ENCODE measurements at regions not wholly inside any gene's neighbourhood (a gene's known extent, or its start where the extent isn't known, plus 50 kb on each side); places are given as distances from the start of the nearest gene placed in this dataset.

- no peak overlapping the region for H3K4me3 Mint-ChIP-seq
- peaks cover 8% of the 10 kb centered on the region for H3K9me3 Mint-ChIP-seq
- intact Hi-C loops (cut with micrococcal nuclease), result no loop called here
- peaks cover 10% of the 10 kb centered on the region for H3K27me3 Mint-ChIP-seq
- no peak for TF ChIP-seq CTCF (IDR thresholded peaks at IDR 0.05)
- ChIA-PET POLR2A (no interaction called here), CTCF (interaction anchor here (1.2 kb wide), 1 partner anchor 83 kb away, joined by 3 read pairs; no protein-coding TSS in a partner anchor)
- H3K27ac Mint-ChIP-seq, result no peak overlapping the region
- ATAC-seq (ENCODE audit: low read depth) (no peak), DNase-seq (no peak)
- H3K36me3 Mint-ChIP-seq (ENCODE audit: low read depth), result no peaks in the 10 kb centered on the region
- H3K4me1 Mint-ChIP-seq, result no peaks in the 10 kb centered on the region
These were observed 131.9 kb upstream of the ZNF516 start for GRCh38 chr18:76626991-76627390.

GRCh38 chr18:76622651-76623050 is 127.6 kb upstream of the ZNF516 start:
- ATAC-seq (ENCODE audit: low read depth), result no peak
- CTCF ChIA-PET, result interaction anchor here (1.5 kb wide), 1 partner anchor 224 kb away, joined by 6 read pairs; no protein-coding TSS in a partner anchor
- H3K27me3 Mint-ChIP-seq, result peaks cover 34% of the 10 kb centered on the region

DNA sequence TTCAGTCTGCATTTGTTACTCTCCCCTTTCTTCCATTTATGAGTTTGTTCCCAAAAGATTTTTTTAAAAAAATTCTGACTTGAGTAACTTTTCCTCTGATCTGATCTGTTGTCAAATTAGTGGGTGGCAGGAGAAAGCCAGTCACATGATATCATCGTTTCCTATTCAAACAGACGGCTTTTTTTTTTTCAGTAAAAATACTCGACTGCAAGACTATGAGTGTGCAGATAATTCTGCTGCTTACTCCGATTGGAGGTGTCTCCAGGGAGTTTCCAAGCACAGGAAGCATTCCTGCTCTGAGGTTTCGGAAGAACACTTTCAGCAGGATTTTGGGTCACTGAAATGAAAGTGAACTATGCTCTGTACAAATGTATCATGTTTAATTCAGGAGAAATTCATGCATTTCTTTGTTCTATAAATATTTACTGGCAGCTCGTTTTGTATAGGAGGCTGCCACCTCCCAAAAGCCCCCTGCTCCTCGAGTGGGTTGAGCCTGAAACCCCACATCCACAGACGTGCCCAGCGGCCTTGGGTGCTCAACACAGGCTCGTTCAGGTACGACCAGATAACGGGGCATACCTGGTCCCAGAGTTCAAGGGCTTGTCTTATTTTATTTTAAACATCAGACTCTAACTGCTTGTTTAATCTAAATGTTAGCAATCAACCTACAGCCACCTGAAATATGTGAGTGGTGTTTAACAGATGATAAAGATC is 126.9 kb upstream of the ZNF516 start:
- ChIA-PET CTCF (interaction anchor here (4.3 kb wide), 1 partner anchor 223 kb away, joined by 55 read pairs; no protein-coding TSS in a partner anchor), POLR2A (no interaction called here)
- DNase-seq (no peak), ATAC-seq (ENCODE audit: low read depth) (no peak)
- H3K27me3 Mint-ChIP-seq, result peaks cover 35% of the 10 kb centered on the region
- intact Hi-C loops (cut with micrococcal nuclease), result loop anchor here (5.0 kb wide), 1 partner anchor 145 kb away; no protein-coding TSS in a partner anchor
- no peaks in the 10 kb centered on the region for H3K36me3 Mint-ChIP-seq (ENCODE audit: low read depth)
- no peaks in the 10 kb centered on the region for H3K9me3 Mint-ChIP-seq
- peaks cover 7% of the 10 kb centered on the region for H3K4me1 Mint-ChIP-seq
- no peak overlapping the region for H3K27ac Mint-ChIP-seq
- H3K4me3 Mint-ChIP-seq, result no peak overlapping the region
- TF ChIP-seq CTCF (IDR thresholded peaks at IDR 0.05), result no peak

More at GRCh38 chr18:76622651-76623050, 127.6 kb upstream of the ZNF516 start:
- H3K36me3 Mint-ChIP-seq (ENCODE audit: low read depth), result no peaks in the 10 kb centered on the region
- POLR2A ChIA-PET, result no interaction called here
- intact Hi-C loops (cut with micrococcal nuclease), result loop anchor here (5.0 kb wide), 1 partner anchor 145 kb away; no protein-coding TSS in a partner anchor
- no peak overlapping the region for H3K27ac Mint-ChIP-seq
- DNase-seq, result no peak
- peaks cover 7% of the 10 kb centered on the region for H3K4me1 Mint-ChIP-seq
- H3K4me3 Mint-ChIP-seq, result no peak overlapping the region
- no peaks in the 10 kb centered on the region for H3K9me3 Mint-ChIP-seq
- TF ChIP-seq CTCF (IDR thresholded peaks at IDR 0.05), result no peak

- POLR2A ChIA-PET, result no interaction called here
- Mint-ChIP-seq H3K4me1 (peaks cover 7% of the 10 kb centered on the region), H3K4me3 (no peak overlapping the region), H3K27ac (no peak overlapping the region), H3K36me3 (ENCODE audit: low read depth) (no peaks in the 10 kb centered on the region), H3K27me3 (peaks cover 35% of the 10 kb centered on the region), H3K9me3 (no peaks in the 10 kb centered on the region)
- TF ChIP-seq CTCF (IDR thresholded peaks at IDR 0.05), result no peak
- ATAC-seq (ENCODE audit: low read depth), result no peak
- CTCF ChIA-PET, result interaction anchor here (4.3 kb wide), 1 partner anchor 222 kb away, joined by 55 read pairs; no protein-coding TSS in a partner anchor
- no peak for DNase-seq
- intact Hi-C loops (cut with micrococcal nuclease), result loop anchor here (5.0 kb wide), 1 partner anchor 144 kb away; no protein-coding TSS in a partner anchor
These were observed 126.2 kb upstream of the ZNF516 start for GRCh38 chr18:76621226-76621625.
